Stimulated activated CD4-positive, alpha-beta T cell treated with anti-CD3 and anti-CD28 coated beads, Interleukin-12 subunit alpha, Interleukin-12 subunit beta, amount 100 ng/mL, for 24 hours (primary cell): ENCODE measurements at regions not wholly inside any gene's neighbourhood (a gene's known extent, or its start where the extent isn't known, plus 50 kb on each side); places are given as distances from the start of the nearest gene placed in this dataset.

Experiments
- DNase-seq, 2 experiments: peaks; one replicate each; pipeline ENCODE4 v3.0.0-alpha.2; 2020; ENCODE audit warnings: low read depth in 2 of 2

DNA sequence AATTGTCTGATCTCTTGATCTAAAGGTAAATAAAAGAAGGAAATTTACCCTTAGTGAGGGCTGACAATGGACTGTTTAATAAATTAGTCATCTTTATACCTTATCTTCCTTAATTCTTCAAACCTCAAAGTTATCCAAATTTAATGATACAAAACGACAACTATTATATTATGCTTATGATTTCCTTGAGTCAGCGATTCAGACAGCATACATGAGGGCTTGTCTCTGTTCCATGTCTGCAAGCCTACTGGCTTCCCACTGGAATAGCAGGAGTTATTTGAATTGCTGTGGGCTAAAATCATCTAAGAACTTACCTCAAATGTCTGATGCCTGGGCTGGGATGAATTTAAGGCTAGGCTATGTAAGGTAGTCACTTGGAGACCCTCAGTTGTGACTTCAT lies 197.2 kb upstream of the MDGA2 start:
- no peak for DNase-seq

GRCh38 chr14:47863441-47863840 lies 188.0 kb upstream of the MDGA2 start:
- no peak for DNase-seq

- no peak for DNase-seq
Observed at GRCh38 chr14:47857646-47858045, 182.2 kb upstream of the MDGA2 start.

DNA sequence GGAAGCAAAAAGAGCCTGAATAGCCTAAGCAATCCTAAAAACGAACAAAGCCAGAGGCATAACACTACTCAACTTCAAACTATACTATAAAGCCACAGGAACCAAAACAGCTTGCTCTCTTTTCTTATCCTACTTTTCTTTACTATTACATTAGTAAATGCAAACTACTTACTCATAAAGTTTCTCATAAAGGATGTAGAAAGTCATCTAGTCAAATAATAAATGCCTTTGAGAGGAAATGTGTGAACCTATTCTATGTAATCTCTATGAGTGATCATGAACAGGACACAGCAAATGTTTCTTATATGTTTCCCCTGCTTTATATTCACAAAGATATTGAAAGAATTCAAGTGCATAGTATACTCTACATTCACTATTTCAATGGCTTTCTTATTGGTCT lies 176.9 kb upstream of the MDGA2 start:
- no peak for DNase-seq

GRCh38 chr14:47846008-47846407 lies 170.6 kb upstream of the MDGA2 start:
- DNase-seq = no peak

GRCh38 chr14:47843236-47843635 lies 167.8 kb upstream of the MDGA2 start:
- DNase-seq = no peak

- DNase-seq = no peak
Observed at GRCh38 chr14:47833011-47833410, 157.6 kb upstream of the MDGA2 start.

DNA sequence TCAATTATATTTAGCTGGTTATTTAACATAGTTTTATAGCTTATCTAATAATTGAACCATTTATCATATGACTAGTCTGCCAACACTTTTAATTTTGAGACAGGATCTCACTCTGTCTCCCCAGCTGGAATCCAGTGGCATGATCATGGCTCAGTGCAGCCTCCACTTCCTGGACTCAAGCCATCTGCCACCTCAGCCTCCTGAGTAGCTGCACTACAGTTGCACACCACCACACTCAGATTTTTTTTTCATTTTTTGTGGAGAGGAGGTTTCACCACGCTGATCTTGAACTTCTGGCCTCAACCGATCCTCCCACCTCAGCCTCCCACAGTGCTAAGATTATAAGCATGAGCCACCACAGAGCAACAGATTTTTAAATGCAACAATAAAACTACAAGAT lies 151.4 kb upstream of the MDGA2 start:
- DNase-seq = no peak

DNA sequence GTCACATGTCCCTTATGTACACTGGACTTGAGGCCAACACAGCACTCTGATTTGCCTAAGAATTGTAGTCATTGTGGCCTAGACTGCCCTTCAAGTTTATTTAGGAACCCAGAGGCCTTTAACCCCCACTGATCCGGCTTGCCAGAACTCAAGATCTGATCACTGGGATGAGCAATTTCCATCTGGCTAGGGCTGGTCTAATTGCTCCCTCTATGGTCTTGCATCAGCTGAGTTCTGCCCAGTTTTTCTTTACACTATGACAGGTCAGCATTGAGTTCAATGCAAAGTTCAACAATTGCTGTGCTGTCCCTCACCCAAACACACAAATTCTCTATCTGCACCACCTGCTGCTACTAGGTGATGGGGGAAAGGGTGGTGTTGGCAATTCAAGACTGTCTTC lies 146.9 kb upstream of the MDGA2 start:
- DNase-seq = no peak

- DNase-seq = no peak
Observed at GRCh38 chr14:47821135-47821534, 145.7 kb upstream of the MDGA2 start.

- no peak for DNase-seq
Observed at GRCh38 chr14:47790477-47790876, 115.1 kb upstream of the MDGA2 start.

GRCh38 chr14:47785058-47785457 lies 109.7 kb upstream of the MDGA2 start:
- DNase-seq = no peak

DNA sequence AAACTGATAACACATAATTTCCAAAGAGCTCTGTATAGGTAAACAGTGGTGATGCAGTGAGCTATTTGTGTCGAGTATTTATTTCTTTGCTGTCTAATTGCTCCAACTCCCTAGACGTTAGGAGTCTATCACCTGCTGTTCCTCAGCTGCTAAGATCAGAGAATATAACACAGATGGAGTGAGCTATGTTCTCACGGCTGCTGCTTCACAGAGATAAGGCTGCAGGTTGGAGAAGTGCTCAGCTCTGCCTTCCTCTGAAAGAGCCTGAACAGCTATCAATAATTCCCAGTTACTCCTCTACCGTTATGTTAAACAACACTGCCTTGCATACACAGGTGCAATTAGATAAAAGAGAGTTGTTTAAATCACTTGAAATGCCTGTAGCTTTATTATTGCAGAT lies 103.2 kb upstream of the MDGA2 start:
- no peak for DNase-seq

DNA sequence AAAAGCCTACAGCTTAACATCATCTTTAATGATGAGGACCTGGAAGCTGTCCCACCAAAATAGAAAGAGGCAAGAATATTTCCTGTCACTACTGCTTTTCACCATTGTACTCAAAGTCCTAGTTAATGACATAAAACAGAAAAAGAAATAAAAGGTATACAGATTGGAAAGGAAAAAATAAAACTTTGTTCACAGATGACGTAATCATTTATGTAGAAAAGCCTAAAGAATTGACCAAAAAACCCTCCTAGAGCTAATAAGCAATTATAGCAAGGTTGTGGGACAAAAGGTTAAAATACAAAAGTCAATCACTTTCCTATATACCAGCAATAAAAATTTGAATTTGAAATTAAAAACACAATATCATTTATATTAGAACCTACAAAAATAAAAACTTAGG lies 97.2 kb upstream of the MDGA2 start:
- no peak for DNase-seq

DNA sequence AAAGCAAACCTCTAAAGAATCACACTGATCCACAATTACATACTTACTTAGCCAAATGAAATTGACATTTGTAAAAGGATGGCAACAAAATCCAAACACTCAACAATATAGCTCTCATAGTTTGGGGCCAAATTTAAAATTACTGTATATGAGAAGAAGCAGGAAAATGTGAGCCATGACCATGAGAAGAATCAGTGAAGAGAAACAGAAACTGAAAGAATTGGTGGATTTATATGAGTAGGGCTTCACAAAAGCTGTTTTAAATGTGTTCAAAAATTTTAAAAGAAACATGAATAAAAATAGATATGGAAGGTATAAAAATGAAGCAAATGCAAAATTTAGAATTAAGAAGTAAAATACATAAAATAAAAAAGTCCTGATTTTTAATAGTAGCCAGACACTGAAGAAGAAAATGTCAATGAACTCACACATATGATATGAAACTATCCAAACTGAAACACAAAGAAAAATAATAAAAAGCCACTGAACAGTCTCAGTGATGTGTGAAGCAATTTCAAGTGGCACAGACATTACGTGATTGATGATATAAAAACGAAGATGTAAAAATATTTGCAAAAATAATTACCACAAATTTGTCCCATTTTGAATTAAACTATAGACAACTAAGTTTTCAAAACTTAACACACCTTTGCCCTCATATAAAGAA lies 87.9 kb upstream of the MDGA2 start:
- no peak for DNase-seq

GRCh38 chr14:47746986-47747385 lies 71.6 kb upstream of the MDGA2 start:
- DNase-seq = no peak

- DNase-seq = no peak
Observed at GRCh38 chr14:47744155-47744554, 68.8 kb upstream of the MDGA2 start.

DNA sequence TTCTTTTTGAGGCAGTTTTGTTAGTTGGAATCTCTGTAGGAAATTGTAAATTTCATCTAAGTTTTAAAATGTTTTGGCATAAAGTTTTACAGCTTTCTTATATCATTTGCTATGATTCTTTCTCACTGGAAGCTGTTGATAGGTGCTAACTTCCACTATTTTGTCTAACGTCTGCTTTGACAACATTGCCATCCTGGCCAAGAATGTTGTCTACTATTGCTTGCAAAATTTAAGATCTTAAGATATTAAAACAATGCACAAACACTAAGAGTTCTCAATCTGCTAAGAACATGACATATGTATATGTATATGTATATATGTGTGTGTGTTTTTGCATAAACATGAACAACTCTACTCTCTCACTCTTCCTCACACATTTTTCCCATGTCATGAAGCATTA lies 64.1 kb upstream of the MDGA2 start:
- DNase-seq = no peak

DNA sequence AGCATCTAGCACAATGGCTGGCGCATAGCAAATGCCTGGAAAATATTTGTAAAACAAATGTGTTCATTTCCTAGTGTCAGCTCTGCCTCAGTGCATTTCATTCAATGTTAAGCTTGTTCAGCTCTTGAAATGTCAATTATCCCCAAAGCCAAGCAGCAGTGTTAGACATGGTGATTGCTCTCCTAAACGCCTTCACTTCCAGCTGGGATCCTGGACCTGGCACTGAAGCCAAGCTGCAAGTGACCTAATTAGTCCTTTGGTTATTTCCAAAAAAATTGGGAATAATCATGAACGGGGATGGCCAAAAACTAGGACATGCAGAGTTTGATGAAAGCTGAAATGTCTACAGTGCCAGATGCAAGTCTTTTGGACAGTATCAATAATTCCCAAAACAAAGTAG lies 54.9 kb upstream of the MDGA2 start:
- no peak for DNase-seq
